ENCODE measurements at regions not wholly inside any gene's neighbourhood (a gene's known extent, or its start where the extent isn't known, plus 50 kb on each side); places are given as distances from the start of the nearest gene placed in this dataset.

GRCh38 chr15:62722237-62722636, 320.3 kb upstream of the TPM1 start:
- no peak for DNase-seq (ENCODE audit: low read depth in 1 of 2, low spot score in 1 of 2)
- H3K27me3 ChIP-seq (ENCODE audit: insufficient read depth, poor library complexity, severe bottlenecking) = no peaks in the 10 kb centered on the region
- no peak overlapping the region for H3K4me3 ChIP-seq (replicated peaks; ENCODE audit: insufficient read depth, low read length)
- TF ChIP-seq GABPA (IDR thresholded peaks at IDR 0.05; ENCODE audit: low read depth) = no peak
- TF ChIP-seq SPI1 (IDR thresholded peaks at IDR 0.05; ENCODE audit: borderline replicate concordance, low read depth) = no peak
- TF ChIP-seq POLR2AphosphoS5 (IDR thresholded peaks at IDR 0.05; ENCODE audit: low read depth) = no peak
- no peak for TF ChIP-seq REST (IDR thresholded peaks at IDR 0.05; ENCODE audit: insufficient replicate concordance, low read depth)
- TF ChIP-seq CTCF (IDR thresholded peaks at IDR 0.05; ENCODE audit: insufficient read depth, low read length) = no peak
- no peak overlapping the region for H3K27ac ChIP-seq (replicated peaks)

- no peak overlapping the region for H3K27ac ChIP-seq (replicated peaks)
- no peak for DNase-seq (ENCODE audit: low read depth in 1 of 2, low spot score in 1 of 2)
- TF ChIP-seq CTCF (IDR thresholded peaks at IDR 0.05; ENCODE audit: insufficient read depth, low read length) (no peak), GABPA (IDR thresholded peaks at IDR 0.05; ENCODE audit: low read depth) (no peak), POLR2AphosphoS5 (IDR thresholded peaks at IDR 0.05; ENCODE audit: low read depth) (no peak), SPI1 (IDR thresholded peaks at IDR 0.05; ENCODE audit: borderline replicate concordance, low read depth) (no peak), REST (IDR thresholded peaks at IDR 0.05; ENCODE audit: insufficient replicate concordance, low read depth) (no peak)
- no peak overlapping the region for H3K4me3 ChIP-seq (replicated peaks; ENCODE audit: insufficient read depth, low read length)
- peaks cover 3% of the 10 kb centered on the region for H3K27me3 ChIP-seq (ENCODE audit: insufficient read depth, poor library complexity, severe bottlenecking)
Measured at GRCh38 chr15:62726461-62726860, 316.1 kb upstream of the TPM1 start.

GRCh38 chr15:62727501-62727900, 315.0 kb upstream of the TPM1 start:
- no peak for TF ChIP-seq REST (IDR thresholded peaks at IDR 0.05; ENCODE audit: insufficient replicate concordance, low read depth)
- TF ChIP-seq CTCF (IDR thresholded peaks at IDR 0.05; ENCODE audit: insufficient read depth, low read length) = no peak
- no peak for TF ChIP-seq POLR2AphosphoS5 (IDR thresholded peaks at IDR 0.05; ENCODE audit: low read depth)
- TF ChIP-seq GABPA (IDR thresholded peaks at IDR 0.05; ENCODE audit: low read depth) = no peak
- no peak for TF ChIP-seq SPI1 (IDR thresholded peaks at IDR 0.05; ENCODE audit: borderline replicate concordance, low read depth)
- no peak overlapping the region for H3K27ac ChIP-seq (replicated peaks)
- peaks cover 3% of the 10 kb centered on the region for H3K27me3 ChIP-seq (ENCODE audit: insufficient read depth, poor library complexity, severe bottlenecking)
- H3K4me3 ChIP-seq (replicated peaks; ENCODE audit: insufficient read depth, low read length) = no peak overlapping the region
- DNase-seq (ENCODE audit: low read depth in 1 of 2, low spot score in 1 of 2) = no peak
